NCI-H82 (cell line): ENCODE measurements at regions not wholly inside any gene's neighbourhood (a gene's known extent, or its start where the extent isn't known, plus 50 kb on each side); places are given as distances from the start of the nearest gene placed in this dataset.

ENCODE experiments used
- DNase-seq: peaks from one replicate; lab custom pipeline; 2025; lab: John Stamatoyannopoulos, UW

- no peak for DNase-seq
Observed at GRCh38 chr16:62661435-62661834, 625.2 kb upstream of the CDH8 start.

- DNase-seq, result no peak
Observed at GRCh38 chr16:62657116-62657515, 620.9 kb upstream of the CDH8 start.

- no peak for DNase-seq
Observed at GRCh38 chr16:62652441-62653120, 616.3 kb upstream of the CDH8 start.

GRCh38 chr16:62648256-62648655 lies 612.0 kb upstream of the CDH8 start:
- DNase-seq, result no peak

GRCh38 chr16:62644030-62644812 lies 608.0 kb upstream of the CDH8 start:
- no peak for DNase-seq

- no peak for DNase-seq
Observed at GRCh38 chr16:62642677-62643076, 606.4 kb upstream of the CDH8 start.

- DNase-seq, result no peak
Observed at GRCh38 chr16:62639890-62640289, 603.7 kb upstream of the CDH8 start.

- no peak for DNase-seq
Observed at GRCh38 chr16:62638964-62639870, 603.0 kb upstream of the CDH8 start.

GRCh38 chr16:62638324-62638911 lies 602.2 kb upstream of the CDH8 start:
- DNase-seq, result no peak

- no peak for DNase-seq
Observed at GRCh38 chr16:62625326-62625725, 589.1 kb upstream of the CDH8 start.

- DNase-seq, result no peak
Observed at GRCh38 chr16:62620275-62620674, 584.0 kb upstream of the CDH8 start.

GRCh38 chr16:62615526-62615925 lies 579.3 kb upstream of the CDH8 start:
- no peak for DNase-seq

- DNase-seq, result no peak
Observed at GRCh38 chr16:62610291-62610690, 574.1 kb upstream of the CDH8 start.

- DNase-seq, result no peak
Observed at GRCh38 chr16:62602790-62603189, 566.6 kb upstream of the CDH8 start.

GRCh38 chr16:62597875-62598274 lies 561.6 kb upstream of the CDH8 start:
- DNase-seq, result no peak

GRCh38 chr16:62596584-62596983 lies 560.3 kb upstream of the CDH8 start:
- no peak for DNase-seq

GRCh38 chr16:62596125-62596524 lies 559.9 kb upstream of the CDH8 start:
- no peak for DNase-seq

- DNase-seq, result no peak
Observed at GRCh38 chr16:62586128-62586862, 550.1 kb upstream of the CDH8 start.

GRCh38 chr16:62585041-62585545 lies 548.9 kb upstream of the CDH8 start:
- no peak for DNase-seq

GRCh38 chr16:62583414-62583813 lies 547.2 kb upstream of the CDH8 start:
- DNase-seq, result no peak

- no peak for DNase-seq
Observed at GRCh38 chr16:62573466-62573865, 537.2 kb upstream of the CDH8 start.
